ENCODE measurements at regions not wholly inside any gene's neighbourhood (a gene's known extent, or its start where the extent isn't known, plus 50 kb on each side); places are given as distances from the start of the nearest gene placed in this dataset.
"Not testable (repeated sequence)": the region's sequence is repeated elsewhere in the genome, so short reads cannot be mapped to it uniquely, and the experiment has no call there.

DNA sequence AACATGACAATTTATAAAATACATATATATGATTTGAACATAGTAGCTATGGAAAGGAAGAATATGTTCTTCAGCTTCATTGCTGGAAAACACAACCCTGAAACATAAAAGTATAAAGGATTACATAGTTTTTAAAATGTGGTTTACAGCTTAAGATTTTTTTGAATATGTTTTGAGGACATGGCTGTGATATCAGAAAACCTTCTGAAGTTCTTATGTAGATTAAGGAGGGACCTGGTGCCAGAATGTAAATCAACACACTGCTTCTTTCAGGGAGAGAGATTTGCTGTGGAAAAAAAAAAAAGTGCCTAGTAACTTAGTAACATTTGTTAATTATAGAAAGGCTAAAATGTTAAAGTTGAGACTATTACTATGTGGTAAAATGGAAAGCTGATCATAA lies 1261.8 kb downstream of the ADGRL3 start:
- DNase-seq (ENCODE audit: low read depth), result no peak

DNA sequence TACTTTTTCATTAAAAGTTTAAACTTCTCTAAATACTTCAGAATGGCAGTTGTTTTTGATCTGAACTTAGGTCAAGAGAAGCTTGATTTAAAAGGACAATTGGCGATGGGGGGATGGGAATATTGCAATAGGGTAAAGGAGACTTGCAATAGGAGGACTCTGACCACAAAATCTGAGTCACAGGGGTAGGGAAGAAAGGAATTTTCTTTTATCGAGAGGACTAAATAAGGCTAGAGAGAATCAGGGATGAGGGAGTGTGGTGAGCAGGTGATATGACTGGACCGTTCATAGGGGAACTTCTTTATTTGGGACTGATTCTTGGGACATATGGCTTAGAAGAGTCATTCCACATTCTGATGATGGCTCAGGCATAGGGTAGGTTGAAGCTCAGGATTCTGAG lies 1260.2 kb downstream of the ADGRL3 start:
- no peak for DNase-seq (ENCODE audit: low read depth)

DNA sequence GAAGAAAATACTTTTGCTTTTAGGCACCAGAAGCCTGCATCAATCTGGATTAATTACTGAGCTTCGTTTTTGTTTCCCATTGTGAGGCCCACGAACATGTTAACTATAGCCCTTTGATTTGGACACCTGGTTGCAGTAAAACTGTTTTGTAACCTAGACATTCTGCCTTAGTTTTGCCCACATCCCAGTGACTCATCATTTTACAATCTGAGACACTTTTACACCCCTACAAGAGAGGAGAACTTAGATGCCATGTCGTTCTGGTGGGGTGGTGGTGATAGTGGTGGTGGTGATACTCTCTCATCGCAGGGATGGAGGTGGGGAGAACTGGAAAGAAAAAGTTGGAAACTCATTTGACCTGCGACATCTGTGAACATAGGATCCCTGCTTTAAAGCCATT lies 1257.2 kb downstream of the ADGRL3 start:
- no peak for DNase-seq (ENCODE audit: low read depth)

DNA sequence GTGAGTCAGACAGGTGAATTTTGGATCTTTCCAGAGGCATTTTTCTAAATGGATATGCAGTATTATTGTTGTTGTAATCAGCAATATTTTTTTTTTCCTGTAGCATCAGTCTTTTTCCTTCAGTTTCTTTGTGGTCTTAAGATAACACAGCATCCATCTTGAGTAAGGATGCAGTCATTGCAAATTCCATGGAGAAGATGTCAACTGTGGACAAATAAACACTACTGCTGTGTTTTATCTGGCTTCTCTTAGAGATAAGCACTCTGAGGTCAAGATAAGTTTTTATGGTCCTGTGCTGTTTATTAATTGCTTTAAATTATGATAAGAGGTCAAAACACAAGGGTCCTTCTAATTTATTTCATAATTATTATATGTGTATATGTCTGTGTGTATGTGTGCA lies 1255.7 kb downstream of the ADGRL3 start:
- no peak for DNase-seq (ENCODE audit: low read depth)

DNA sequence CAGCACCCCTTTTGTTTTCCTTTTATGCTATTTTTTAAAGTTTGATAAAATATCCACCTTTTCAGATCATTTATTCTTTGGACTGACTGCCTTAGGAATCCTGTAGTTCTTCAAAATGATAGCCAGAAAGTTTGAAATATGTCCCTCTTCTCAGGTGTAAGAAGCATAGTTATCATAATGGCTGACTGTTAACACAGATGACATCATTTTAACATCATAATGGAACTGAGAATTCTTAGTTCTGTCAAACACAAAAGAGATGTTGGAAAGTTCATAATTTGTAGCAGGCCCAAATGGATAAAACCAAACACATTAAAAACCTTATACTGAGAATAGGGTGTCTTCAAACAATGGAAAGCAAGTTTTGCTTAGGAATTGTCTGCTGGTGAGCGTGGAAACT lies 1254.4 kb downstream of the ADGRL3 start:
- no peak for DNase-seq (ENCODE audit: low read depth)

DNA sequence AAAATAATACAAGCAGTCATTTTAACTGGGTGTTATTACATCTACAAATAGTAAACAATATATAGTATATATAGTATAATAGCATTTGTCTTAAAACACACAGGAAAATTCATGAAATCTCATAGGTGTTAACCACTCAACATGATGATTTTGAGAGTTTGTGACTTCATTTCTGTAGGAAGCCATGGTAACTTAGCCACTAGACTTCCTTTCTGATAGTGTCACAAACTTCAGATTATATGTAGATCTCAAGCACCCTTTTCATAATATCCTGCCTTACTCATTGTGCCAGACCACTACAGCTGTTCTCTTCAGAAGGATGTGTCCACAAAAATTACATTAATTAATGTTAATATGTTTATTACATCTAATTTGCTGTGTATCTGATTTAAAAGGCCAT lies 1250.6 kb downstream of the ADGRL3 start:
- DNase-seq (ENCODE audit: low read depth), result no peak

DNA sequence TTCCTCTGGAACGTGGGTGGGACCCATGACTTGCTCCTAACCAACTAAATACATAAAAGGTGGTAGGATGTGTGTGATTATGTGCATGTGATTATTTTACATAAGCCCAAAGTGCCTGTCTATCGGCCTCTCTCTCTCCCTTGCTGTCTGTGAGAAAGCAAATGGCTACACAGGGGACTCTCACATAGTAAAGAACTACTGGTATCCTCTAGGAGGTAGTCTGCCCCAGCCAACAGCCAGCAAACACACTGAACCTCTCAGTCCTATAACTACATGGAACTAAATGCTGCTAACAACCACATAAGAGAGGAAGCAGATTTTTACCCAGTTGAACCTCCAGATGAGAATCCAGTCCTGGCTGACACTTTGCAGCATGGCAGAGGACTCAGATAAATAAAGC lies 1249.4 kb downstream of the ADGRL3 start:
- no peak for DNase-seq (ENCODE audit: low read depth)

DNA sequence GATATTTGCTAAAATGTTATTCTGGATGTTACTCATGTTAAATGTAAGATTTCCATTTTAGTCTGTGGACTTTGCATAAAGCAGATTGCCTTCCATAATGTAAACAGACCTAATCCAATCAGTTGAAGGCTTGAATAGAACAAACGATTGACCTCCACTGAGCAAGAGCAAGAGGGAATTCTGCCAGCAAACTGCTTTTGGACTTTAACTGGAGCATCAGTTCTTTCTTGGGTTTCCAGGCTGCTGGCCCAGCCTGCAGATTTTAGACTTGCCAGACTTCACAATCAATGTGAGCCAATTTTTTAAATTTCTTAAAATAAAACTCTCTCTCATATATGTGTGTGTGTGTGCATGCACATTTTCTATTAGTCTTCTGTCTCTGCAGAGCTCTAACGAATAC lies 1248.8 kb downstream of the ADGRL3 start:
- no peak for DNase-seq (ENCODE audit: low read depth)

DNA sequence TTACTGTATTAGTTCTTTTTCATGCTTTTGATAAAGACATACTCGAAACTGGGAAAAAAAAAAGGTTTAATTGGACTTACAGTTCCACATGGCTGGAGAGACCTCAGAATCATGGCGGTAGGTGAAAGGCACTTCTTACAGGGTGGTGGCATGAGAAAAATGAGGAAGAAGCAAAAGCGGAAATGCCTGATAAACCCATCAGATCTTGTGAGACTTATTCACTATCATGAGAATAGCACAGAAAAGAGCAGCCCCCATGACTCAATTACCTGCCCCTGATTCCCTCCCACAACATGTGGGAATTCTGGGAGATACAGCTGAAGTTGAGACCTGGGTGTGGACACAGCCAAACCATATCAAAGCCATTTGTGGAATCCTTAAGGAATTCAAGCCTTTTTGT lies 1238.9 kb downstream of the ADGRL3 start:
- no peak for DNase-seq (ENCODE audit: low read depth)

DNA sequence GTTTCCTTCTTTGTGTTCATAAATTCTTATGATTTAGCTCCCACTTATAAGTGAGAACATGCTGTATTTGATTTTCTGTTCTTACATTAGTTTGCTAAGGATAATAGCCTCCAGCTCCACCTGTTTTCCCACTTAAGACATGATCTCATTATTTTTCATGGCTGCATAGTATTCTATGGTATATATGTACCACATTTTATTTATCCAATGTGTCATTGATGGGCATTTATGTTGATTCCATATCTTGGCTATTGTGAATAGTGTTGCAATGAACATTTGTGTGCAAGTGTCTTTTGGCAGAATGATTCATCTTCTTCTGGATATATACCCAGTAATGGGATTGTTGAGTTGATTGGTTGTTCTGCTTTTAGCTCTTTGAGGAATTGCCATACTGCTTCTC lies 1234.8 kb downstream of the ADGRL3 start:
- no peak for DNase-seq (ENCODE audit: low read depth)

DNA sequence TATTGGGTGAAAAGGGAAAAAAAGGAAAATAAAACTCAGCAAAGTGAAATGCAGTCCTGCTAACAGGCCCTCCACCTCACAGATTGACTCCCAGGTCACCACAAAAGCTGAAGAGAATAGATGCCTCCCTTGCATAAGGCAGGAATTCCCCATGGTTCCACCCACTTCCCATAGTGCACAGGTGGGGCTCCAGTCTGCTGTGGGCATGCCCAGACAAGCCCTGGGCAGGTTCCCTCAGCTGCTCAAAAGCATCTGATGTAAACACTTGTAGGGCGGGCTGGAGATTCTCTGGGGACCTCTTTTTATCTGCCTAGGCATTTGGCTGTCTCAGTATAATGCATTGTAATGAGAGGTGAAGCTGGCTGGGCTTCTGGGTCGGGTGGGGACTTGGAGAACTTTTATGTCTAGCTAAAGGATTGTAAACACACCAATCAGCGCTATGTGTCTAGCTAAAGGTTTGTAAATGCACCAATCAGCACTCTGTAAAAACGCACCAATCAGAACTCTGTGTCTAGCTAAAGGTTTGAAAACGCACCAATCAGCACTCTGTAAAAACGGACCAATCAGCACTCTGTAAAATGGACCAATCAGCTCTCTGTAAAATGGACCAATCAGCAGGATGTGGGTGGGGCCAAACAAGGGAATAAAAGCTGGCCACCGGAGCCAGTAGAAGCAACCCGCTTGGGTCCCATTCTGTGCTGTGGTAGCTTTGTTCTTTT lies 1231.5 kb downstream of the ADGRL3 start:
- DNase-seq (ENCODE audit: low read depth), result not testable (repeated sequence)

DNA sequence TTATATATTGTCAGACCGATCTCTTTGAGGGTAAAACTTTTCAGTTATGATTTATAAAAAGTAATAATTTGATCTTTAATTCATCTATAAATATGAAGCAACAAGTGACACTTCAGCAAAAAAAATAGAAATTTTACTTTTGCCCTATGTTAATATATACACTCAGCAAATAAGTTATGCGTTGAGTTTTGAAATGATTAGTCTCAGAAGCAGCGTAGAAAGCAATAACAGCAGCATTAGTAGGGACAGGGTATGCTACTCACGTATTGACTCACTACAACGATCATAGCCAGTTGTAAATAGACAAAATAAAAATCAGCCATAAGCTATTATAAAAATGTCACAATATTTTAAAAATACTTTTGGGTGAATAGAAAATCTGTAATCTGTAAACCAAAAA lies 1229.2 kb downstream of the ADGRL3 start:
- DNase-seq (ENCODE audit: low read depth), result no peak

DNA sequence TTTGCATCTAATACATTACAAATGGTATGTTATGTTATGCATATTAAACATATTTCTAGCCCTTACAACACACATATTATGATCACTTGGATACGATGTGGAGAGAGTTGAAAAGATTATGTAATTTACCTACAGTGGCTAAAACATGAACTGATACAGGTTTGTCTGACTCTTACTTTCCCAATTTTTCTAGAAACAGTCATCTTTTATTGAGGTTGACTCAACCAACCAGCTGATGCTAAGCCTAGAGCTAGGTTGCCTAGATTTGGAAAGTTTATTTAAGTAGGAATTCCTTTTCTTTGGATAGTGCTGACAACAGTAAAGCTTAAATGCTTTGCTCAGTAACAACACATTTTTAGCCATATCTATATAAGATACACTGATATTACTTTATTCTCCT lies 1215.1 kb downstream of the ADGRL3 start:
- no peak for DNase-seq (ENCODE audit: low read depth)

DNA sequence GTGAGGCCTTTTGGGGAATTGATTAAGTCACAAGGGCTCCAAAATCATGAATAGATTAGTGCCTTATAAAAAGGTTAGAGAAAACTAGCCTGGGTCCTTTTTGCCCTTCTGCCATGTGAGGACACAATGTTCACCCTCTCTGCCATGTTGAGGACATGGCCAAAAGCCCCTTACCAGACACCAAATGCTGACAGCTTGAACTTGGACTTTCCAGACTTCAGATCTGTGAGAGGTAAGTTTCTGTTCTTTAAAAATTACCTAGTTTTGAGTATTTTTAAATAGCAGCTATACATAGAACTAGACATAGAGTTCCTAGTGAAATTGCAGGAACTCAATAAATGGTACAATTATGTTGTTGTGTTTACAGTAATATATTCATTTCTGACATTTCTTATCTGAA lies 1214.4 kb downstream of the ADGRL3 start:
- DNase-seq (ENCODE audit: low read depth), result no peak

DNA sequence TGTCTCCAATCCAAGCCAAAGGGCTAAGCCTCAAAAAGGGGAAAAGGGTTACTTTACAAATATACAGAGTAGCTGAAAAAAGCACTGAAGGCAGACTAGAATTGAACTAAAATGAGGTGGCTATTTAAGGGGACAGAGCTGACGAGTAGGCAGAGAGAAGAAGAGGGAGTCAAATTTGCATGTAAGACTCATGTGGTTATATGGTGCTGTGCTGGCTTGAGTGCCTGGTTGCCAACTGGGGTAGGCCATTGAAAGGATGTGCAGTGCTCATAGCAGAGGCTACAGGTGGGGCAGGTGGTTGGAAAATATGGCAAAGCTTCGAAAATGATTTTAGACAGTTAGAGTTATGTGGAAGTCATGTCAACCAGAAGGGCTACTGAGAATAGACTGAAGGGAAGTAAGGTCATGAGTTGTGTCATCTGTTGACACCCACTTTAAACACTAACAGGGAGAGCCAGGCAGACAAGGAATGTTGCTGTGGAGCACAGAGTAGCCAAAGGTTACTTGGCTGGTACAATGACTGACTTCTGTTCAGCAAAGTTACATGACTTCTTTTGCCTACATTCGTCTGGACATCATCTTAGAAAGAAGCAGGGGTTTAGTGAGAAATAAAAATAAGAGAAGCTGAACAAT lies 1210.4 kb downstream of the ADGRL3 start:
- no peak for DNase-seq (ENCODE audit: low read depth)

DNA sequence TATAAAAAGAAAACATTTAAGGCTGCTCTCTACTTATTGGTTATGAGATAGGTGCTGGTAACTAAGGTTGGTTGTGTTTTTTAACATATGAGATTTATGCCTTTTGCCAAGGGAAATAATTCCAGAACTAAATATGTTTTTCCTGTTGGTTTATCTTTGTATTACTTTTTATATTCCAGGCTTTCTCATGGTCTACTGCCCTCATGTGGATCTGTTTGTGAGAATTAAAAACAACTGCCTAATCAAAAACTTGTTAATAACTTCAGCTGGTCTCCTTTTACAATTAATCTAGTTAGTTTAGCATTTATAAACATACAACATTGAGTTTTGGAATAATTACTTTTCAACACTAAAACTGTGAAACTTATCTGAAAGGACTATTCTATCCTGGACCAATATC lies 1208.3 kb downstream of the ADGRL3 start:
- no peak for DNase-seq (ENCODE audit: low read depth)

DNA sequence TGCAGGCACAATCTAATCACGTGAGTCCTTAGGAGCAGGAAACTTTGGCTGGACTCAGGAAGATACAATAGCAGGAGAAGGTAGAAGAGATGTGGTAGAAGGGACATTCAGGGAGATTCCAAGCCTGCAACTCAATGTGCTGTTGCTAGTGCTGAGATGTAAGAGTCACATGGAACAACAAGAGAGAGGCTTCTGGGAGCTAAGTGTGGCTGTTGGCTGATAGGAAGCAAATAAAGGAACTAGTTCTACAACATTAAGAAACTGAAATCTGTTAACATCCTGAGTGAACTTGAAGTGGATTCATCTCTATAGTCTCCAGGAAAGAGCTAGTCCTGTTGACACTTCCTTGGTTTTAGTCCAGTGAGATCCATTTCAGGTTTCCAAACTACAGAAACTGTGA lies 1207.4 kb downstream of the ADGRL3 start:
- DNase-seq (ENCODE audit: low read depth), result no peak

DNA sequence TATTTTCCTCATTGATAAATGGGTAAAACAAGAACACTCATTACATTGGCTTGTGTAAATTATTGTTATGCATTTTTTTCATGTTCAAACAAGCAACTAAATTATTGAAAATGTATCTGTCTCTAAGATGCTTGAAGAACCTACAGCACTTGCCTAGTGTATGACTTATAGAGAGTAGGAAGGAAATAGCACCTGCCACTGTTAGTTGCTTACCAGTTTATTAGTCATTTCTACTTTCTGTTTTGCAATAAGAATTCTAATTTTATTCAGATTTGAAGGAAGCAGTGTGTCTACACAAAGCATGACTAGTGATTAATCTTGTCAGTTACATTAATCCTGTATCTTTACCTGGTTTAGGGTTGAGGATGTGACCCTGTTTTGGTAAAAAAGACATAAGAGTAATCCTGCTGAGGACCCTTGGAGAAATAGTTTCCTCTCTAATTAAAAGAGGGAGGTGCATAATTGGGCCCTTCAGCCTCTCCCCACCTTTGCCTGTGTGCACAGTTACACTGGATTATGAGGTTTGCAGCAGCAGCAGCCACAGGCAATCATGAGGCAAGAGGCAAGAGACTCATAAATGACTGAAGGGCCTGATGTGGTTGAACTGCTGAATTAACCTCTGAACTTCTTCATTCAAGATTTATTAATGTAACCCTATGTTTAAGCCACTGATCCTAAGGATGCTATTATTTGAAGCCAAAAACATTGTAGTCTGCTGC lies 1202.1 kb downstream of the ADGRL3 start:
- no peak for DNase-seq (ENCODE audit: low read depth)

DNA sequence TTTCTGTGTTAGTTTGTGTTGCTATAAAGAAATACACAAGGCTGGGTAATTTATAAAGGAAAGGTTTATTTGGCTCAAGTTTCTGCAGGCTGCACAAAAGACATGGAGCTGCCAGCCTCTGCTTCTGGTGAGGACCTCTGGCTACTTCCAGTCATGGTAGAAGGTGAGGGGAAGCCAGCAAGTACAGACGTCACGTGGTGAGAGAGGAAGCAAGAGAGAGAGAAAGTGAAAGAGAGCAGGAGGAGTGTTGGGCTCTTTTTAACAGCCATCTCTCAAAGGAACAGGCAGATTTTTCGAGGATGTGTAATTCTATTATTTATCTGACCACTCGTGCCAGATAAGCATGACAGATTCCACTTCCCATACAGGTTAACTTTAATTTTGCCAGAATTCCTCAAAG lies 1199.1 kb downstream of the ADGRL3 start:
- DNase-seq (ENCODE audit: low read depth), result no peak

DNA sequence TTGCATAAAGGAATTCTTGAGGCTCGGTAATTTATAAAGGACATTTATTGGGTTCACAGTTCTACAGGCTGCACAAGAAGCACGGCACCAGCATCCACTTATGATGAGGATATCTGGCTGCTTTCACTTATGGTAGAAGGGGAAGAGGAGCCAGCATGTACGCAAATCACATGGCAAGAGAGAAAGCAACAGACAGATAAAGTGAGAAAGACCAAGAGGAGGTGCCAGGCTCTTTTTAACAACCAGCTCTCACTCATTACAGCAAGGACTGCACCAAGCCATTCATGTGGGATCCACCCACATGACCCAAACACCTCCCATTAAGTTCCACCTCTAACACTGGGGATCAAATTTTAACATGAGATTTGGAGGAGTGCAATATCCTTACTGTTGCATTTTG lies 1198.2 kb downstream of the ADGRL3 start:
- no peak for DNase-seq (ENCODE audit: low read depth)

DNA sequence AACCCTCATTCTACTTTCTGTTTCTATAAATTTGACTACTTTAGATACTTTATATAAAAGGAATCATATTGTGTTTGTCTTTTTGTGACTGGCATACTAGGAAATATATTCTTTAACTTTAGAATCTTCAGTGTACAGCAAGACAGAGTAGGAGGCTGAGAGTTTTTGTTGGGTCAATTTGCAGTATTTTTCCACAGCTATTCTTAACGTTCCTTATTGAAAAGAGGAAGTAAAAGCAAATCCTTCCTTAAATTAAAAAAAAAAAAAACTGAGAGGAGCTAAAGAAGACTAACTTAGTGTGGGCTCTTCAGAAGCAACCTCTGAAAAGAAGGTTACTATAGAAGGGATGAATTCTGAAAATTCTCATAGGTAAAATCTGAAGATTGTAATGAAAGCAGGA lies 1194.6 kb downstream of the ADGRL3 start:
- no peak for DNase-seq (ENCODE audit: low read depth)

DNA sequence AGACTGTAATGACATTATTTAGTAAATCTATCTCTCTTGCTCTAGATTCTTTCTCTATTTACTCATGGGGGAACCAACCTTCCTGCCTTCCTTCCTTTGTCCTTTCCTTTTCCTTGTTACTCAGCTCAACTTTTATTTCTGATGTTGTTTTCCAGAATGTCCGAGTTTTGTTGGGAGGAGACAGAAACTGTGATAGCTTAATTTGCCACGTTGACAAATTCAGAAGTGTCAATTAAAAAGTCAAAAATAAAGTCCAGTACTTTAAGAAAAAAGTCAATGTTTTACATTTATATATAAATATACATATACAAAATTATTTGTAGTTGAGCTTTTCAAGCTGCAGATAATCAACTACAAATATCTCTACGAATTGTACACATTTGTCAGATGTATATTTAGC lies 1187.7 kb downstream of the ADGRL3 start:
- DNase-seq (ENCODE audit: low read depth), result no peak

DNA sequence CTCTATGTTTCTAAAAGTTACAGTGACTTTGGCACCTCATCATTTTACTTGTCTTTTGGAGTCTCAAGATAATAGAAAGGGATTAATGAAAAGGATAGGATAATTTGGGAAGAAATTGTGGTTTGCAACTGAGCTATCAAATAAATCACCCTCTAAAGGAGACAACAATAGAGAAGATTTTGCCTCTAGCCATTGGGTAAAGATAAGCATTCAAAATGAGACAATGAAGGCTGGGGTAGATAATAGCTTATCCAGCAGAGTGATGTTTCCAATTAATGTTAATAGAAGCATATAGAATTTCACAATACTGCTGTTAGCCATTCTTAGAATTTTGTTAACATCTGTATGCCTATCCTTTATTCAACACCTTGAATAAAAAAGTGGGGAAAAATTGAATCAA lies 1177.6 kb downstream of the ADGRL3 start:
- DNase-seq (ENCODE audit: low read depth), result no peak
